ENCODE measurements at regions not wholly inside any gene's neighbourhood (a gene's known extent, or its start where the extent isn't known, plus 50 kb on each side); places are given as distances from the start of the nearest gene placed in this dataset.

GRCh38 chr7:47125529-47125928 lies 456.4 kb downstream of the TNS3 start:
- no peak overlapping the region for H3K27ac ChIP-seq (ENCODE audit: low read length in 2 of 2)
- H3K4me1 ChIP-seq (ENCODE audit: control insufficient read depth in 2 of 2, insufficient read depth in 2 of 2, low read length in 2 of 2): no peaks in the 10 kb centered on the region
- H3K27me3 ChIP-seq (replicated peaks in 1 of 4; ENCODE audit: control extremely low read depth in 1 of 4, control insufficient read depth in 3 of 4, insufficient read depth in 4 of 4, low read length in 3 of 4): no peaks in the 10 kb centered on the region
- CTCF ChIA-PET: no interaction called here
- no peak overlapping the region for H3K4me3 Mint-ChIP-seq
- H3K4me1 Mint-ChIP-seq: no peaks in the 10 kb centered on the region
- no peak overlapping the region for H3K4me2 ChIP-seq (replicated peaks; ENCODE audit: low read depth, low read length, poor library complexity, severe bottlenecking)
- no peak overlapping the region for H3K4me3 ChIP-seq (ENCODE audit: control extremely low read depth in 1 of 5, extremely low read depth in 1 of 5, insufficient read depth in 1 of 5, low read depth in 2 of 5, low read length in 4 of 5)
- no peaks in the 10 kb centered on the region for H3K9me3 ChIP-seq (ENCODE audit: control extremely low read depth in 1 of 3, control insufficient read depth in 2 of 3, insufficient read depth in 1 of 3, low read length in 2 of 3)
- H3K27me3 Mint-ChIP-seq: peaks cover 3% of the 10 kb centered on the region
- no peak overlapping the region for H3K9ac ChIP-seq (ENCODE audit: low read length)
- no peaks in the 10 kb centered on the region for H4K20me1 ChIP-seq (ENCODE audit: control insufficient read depth, insufficient read depth, low read length, poor library complexity, severe bottlenecking)
- TF ChIP-seq, protein P1, sequence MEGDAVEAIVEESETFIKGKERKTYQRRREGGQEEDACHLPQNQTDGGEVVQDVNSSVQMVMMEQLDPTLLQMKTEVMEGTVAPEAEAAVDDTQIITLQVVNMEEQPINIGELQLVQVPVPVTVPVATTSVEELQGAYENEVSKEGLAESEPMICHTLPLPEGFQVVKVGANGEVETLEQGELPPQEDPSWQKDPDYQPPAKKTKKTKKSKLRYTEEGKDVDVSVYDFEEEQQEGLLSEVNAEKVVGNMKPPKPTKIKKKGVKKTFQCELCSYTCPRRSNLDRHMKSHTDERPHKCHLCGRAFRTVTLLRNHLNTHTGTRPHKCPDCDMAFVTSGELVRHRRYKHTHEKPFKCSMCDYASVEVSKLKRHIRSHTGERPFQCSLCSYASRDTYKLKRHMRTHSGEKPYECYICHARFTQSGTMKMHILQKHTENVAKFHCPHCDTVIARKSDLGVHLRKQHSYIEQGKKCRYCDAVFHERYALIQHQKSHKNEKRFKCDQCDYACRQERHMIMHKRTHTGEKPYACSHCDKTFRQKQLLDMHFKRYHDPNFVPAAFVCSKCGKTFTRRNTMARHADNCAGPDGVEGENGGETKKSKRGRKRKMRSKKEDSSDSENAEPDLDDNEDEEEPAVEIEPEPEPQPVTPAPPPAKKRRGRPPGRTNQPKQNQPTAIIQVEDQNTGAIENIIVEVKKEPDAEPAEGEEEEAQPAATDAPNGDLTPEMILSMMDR (IDR thresholded peaks at IDR 0.05): no peak
- no peak for TF ChIP-seq EZH2 (IDR thresholded peaks at IDR 0.05; ENCODE audit: borderline replicate concordance, insufficient read depth, low read depth, low read length, poor library complexity, severe bottlenecking)
- intact Hi-C loops (cut with micrococcal nuclease): no loop called here
- H3K36me3 ChIP-seq (replicated peaks in 1 of 2; ENCODE audit: control extremely low read depth in 1 of 2, control insufficient read depth in 1 of 2, extremely low read depth in 1 of 2, insufficient read depth in 2 of 2, low read length in 1 of 2): no peaks in the 10 kb centered on the region
- H2AFZ ChIP-seq (ENCODE audit: insufficient read depth, low read depth, low read length, poor library complexity, severe bottlenecking): no peak overlapping the region
- no peaks in the 10 kb centered on the region for H3K9me3 Mint-ChIP-seq (ENCODE audit: insufficient read depth)
- 93% methylated on average over 13 of the region's 14 CpGs for WGBS (ENCODE audit: insufficient coverage)
- POLR2A ChIA-PET: no interaction called here
- no peaks in the 10 kb centered on the region for H3K79me2 ChIP-seq (ENCODE audit: control insufficient read depth, insufficient read depth, low read length)
- DNase-seq (no peak), ATAC-seq (ENCODE audit: low read depth) (no peak)
- H3K27ac Mint-ChIP-seq: no peak overlapping the region

DNA sequence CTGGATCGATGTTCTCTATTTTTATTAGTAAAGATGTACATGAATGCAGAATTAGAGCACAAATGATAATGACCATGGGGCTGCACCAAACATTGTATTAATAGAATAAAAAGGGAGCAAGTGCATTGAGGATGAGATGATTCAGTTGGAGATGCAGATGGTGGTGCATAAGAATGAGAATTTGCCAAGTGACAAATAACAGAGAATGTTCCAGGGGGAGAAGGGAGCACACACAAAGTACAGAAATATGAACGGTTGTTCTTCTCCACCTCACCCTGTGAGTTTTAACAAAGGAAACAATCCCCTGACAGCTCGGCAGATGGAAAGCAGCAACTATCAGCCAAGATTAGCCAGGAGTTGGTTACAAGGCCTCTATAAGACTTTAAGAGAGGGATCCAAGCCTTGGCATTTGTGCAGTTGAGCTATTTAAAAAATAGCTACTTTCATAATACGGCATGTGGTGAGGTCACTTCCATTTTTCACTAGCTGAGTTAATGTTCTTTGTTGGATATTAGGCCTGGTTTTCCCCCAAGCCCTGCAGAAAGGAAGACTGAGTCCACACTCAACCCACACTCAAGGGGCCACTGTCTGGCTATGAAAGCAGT lies 462.5 kb downstream of the TNS3 start:
- Mint-ChIP-seq H3K9me3 (ENCODE audit: insufficient read depth) (no peaks in the 10 kb centered on the region), H3K27ac (no peak overlapping the region), H3K4me3 (no peak overlapping the region), H3K27me3 (peaks cover 3% of the 10 kb centered on the region), H3K4me1 (no peaks in the 10 kb centered on the region)
- POLR2A ChIA-PET: no interaction called here
- Histone ChIP-seq H4K20me1 (ENCODE audit: control insufficient read depth, insufficient read depth, low read length, poor library complexity, severe bottlenecking) (no peaks in the 10 kb centered on the region), H3K36me3 (replicated peaks in 1 of 2; ENCODE audit: control extremely low read depth in 1 of 2, control insufficient read depth in 1 of 2, extremely low read depth in 1 of 2, insufficient read depth in 2 of 2, low read length in 1 of 2) (no peaks in the 10 kb centered on the region), H3K79me2 (ENCODE audit: control insufficient read depth, insufficient read depth, low read length) (no peaks in the 10 kb centered on the region), H3K4me1 (ENCODE audit: control insufficient read depth in 2 of 2, insufficient read depth in 2 of 2, low read length in 2 of 2) (peaks cover 0 to 7% of the 10 kb centered on the region in 2 donors), H3K4me2 (replicated peaks; ENCODE audit: low read depth, low read length, poor library complexity, severe bottlenecking) (no peak overlapping the region), H2AFZ (ENCODE audit: insufficient read depth, low read depth, low read length, poor library complexity, severe bottlenecking) (no peak overlapping the region), H3K27ac (ENCODE audit: low read length in 2 of 2) (no peak overlapping the region), H3K9me3 (ENCODE audit: control extremely low read depth in 1 of 3, control insufficient read depth in 2 of 3, insufficient read depth in 1 of 3, low read length in 2 of 3) (no peaks in the 10 kb centered on the region), H3K4me3 (ENCODE audit: control extremely low read depth in 1 of 5, extremely low read depth in 1 of 5, insufficient read depth in 1 of 5, low read depth in 2 of 5, low read length in 4 of 5) (no peak overlapping the region), H3K9ac (ENCODE audit: low read length) (no peak overlapping the region), H3K27me3 (replicated peaks in 1 of 4; ENCODE audit: control extremely low read depth in 1 of 4, control insufficient read depth in 3 of 4, insufficient read depth in 4 of 4, low read length in 3 of 4) (peaks cover 0 to 3% (median 0%) of the 10 kb centered on the region in 4 experiments)
- ATAC-seq (ENCODE audit: low read depth) (no peak), DNase-seq (no peak)
- CTCF ChIA-PET: no interaction called here
- WGBS (ENCODE audit: insufficient coverage): 88% methylated on average over 3 of the region's 4 CpGs
- intact Hi-C loops (cut with micrococcal nuclease): no loop called here
- TF ChIP-seq, protein P1 (IDR thresholded peaks at IDR 0.05): no peak
- TF ChIP-seq EZH2 (IDR thresholded peaks at IDR 0.05; ENCODE audit: borderline replicate concordance, insufficient read depth, low read depth, low read length, poor library complexity, severe bottlenecking): no peak
